HG02571 (cell line): ENCODE measurements at regions not wholly inside any gene's neighbourhood (a gene's known extent, or its start where the extent isn't known, plus 50 kb on each side); places are given as distances from the start of the nearest gene placed in this dataset.
"Not testable (repeated sequence)": the region's sequence is repeated elsewhere in the genome, so short reads cannot be mapped to it uniquely, and the experiment has no call there.

ENCODE experiments used
- ATAC-seq: cut with Tn5 transposase; IDR thresholded peaks from one replicate; pipeline ENCODE4 v1.9.1; 2021; ENCODE audit warnings: mild to moderate bottlenecking, moderate library complexity; ENCODE audit not compliant: unreplicated experiment

DNA sequence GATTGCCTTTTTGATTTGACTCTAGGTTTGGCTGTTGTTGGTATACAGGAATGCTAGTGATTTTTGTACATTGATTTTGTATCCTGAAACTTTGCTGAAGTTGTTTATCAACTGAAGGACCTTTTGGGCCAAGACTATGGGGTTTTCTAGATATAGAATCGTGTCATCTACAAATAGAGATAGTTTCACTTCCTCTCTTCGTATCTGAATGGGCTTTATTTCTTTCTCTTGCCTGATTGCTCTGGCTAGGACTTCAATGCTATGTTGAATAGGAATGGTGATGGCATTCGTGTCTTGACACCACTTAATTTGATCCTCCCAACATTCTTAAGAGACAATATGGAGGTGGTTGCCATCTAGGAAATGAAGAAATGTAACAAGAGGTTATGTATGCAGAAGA, 388.1 kb upstream of the API5 start:
- no peak for ATAC-seq

DNA sequence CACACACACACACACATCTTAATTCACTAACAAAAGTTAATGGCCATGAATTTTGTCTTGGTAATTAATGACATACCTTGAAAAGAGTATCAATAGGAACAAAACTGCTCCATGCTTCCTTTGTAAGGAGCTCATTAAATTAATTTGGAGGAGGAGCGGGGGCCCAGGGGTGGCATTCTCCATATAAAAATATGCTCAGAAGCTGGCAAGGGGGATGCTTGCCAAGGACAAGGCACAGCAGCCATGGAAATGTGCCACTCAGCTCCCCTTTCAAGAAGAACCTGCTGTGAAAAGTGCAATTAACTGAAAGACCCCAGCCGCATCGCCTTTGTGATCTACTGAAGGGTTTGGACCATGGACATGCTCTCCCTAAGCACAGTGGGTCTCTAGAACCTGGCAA, 385.9 kb upstream of the API5 start:
- no peak for ATAC-seq

DNA sequence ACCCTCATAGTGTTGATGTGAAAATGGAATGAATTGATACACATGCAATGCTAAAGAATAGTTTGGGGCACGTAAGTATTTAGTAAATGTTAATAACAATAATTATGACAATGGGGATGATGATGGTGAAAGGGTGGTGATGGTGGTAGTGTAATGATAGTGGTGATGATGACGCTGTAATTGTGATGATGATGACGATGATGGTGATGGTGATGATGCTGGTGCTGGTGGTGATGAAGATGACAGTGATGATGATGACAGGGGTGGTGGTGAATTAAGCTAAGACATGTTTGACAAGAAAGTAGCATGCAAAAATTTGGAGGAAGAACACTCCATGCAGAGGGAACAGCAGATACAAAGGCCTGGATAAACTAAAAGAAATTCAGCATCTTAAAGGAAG, 364.4 kb upstream of the API5 start:
- ATAC-seq = no peak

DNA sequence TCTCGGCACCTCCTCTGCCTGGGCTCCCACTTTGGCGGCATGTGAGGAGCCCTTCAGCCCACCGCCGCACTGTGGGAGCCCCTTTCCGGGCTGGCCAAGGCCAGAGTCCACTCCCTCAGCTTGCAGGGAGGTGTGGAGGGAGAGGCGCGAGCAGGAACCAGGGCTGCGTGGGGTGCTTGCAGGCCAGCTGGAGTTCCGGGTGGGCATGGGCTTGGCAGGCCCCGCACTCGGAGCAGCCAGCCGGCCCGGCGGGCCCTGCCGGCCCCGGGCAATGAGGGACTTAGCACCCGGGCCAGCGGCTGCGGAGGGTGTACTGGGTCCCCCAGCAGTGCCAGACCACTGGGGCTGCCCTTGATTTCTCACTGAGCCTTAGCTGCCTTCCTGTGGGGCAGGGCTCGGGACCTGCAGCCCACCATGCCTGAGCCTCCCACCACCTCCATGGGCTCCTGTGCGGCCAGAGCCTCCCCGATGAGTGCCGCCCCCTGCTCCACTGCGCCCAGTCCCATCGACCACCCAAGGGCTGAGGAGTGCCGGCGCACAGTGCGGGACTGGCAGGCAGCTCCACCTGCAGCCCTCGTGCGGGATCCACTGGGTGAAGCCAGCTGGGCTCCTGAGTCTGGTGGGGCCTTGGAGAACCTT, 361.9 kb upstream of the API5 start:
- not testable (repeated sequence) for ATAC-seq

DNA sequence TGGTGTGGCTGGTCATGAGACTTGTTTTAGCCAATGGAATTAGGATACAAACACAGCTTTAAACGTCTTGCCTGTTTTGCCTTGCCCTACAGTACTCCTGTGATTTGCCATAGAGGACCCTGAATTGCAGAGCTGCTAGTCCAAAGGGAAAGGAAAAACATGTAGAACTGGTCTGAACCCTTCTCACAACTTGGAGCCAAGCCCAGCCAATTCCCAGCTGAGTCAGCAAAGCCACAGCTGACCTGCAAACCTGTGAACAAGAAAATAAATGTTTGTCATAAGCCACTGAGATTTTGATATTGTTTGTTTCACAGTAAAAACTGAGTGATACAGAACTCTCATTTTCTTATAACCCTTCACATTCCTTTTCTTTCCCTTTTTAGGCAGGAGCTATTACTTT, 360.5 kb upstream of the API5 start:
- no peak for ATAC-seq

DNA sequence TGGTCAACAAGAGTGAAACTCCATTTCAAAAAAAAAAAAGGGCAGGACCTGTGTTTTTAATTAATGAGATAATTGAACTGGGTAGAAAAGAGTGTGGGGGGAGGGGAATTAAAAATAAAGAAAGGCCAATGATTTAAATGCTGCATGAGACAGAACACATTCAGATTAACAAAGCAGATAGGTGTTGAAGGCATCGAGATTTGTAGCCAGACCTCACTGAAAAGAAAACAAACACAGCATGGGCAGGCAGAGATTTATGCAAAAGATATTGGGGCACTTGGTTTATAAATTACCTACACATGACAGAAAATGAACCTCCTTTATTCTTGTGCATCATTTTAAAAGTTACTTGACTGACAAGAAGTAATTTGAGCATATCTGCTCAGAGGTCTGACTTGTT, 354.0 kb upstream of the API5 start:
- ATAC-seq = no peak

DNA sequence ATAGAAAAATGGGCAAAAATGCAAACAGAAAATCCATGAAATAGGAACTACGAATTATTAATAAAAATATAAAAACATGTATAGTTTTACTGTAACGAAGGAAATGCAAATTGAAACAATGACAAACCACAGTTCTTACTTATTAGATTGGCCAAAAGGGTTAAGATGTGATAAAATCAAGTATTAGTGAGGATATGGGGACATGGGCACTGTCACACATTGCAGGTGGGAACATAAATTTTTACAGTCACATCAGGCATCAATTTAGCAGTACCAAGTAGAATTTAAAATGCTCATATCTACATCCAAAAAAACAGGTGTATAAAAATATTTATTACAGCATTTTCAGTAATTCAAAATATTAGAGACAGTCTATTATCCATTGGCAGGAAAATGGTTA, 353.2 kb upstream of the API5 start:
- no peak for ATAC-seq

DNA sequence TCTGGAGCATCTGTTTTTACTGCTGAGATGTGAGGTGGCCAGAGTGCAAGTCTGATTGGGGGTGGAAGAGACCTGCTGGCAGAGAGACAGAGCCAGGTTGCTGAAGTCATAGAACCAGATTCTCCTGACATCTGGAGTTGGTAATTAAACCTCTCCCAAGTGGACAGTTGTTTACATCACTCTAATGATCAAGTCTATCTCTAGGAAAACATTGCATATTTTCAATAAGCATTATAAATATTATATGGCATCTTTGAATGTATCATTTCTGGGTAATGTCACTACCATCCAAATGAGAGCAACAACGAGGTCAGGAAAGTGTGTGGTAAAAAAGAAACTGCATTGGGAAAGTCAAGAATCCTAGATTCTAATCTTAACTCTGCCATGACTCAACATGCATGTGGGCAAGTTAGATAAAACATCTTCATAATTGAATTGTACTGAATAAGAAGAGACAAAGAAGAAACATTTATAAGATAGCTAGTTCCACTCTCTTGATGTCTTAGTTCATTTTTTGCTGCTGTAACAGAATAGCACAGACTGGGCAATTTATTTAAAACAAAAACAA, 351.2 kb upstream of the API5 start:
- ATAC-seq = no peak

DNA sequence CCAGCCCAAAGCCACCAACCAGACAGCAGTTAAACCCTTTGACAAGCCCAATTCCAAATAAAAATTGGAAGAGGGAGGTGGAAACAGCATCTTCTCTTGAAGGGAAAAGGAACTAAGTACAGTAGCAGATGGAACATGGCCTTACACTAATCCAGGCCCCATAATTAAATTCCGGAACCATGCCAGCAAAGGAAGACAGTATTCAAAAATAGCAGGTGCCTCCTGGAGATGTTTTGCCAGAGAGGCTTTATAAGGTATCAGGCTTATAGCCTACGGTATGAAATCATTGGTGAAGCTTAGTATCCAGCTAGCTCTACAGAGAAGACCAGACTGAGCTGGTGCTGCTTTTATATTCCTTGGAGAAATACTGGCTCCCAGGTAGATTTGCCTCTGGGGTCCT, 344.1 kb upstream of the API5 start:
- ATAC-seq = no peak

DNA sequence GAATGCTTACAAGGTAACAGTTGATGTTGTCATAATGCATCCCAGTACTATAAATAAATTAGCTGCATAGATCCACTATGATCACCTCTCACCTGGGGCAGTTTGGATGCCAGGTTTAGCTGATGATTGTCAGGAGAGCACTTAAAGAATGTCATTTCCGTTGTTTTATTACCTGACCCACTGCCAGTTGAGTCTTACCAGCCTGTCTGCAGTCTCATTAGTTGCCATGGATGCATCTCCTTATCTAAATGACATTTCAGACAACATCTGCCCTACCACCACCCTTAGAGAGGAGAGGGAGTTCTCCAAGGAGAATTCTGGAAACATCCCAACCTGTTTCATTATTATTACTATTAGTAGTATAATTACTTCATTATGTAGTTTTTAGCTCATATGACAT, 339.1 kb upstream of the API5 start:
- no peak for ATAC-seq

DNA sequence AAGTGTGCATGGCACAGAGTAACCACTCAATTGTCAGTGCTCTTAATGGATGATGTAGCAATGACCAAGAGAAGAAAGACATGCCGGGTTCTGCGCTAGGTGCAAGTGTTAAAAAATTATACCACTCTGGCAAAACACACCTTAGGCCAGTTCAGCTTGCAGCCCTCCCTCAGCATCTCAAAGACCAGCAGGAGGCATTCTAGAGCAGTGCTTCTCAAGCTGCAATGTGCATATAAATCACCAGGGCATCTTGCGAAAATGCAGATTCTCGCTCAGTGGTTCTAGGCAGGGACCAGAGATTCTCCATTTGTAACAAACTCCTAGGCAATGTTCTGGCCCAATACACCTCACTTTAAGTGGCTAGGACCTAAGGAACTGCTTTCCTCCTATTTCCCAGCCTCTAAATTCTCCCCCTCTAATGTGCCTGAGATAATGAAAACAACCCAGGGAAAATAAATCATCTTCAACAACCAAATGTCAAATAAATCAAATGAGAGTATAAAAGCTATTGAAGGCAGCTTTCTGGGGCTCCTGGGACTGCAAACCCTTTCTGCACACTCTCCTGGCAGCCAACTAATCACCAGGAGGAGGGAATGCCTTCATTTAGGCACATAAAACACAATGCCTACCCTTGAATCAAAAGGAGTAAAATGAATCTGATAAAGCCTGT, 337.2 kb upstream of the API5 start:
- no peak for ATAC-seq

DNA sequence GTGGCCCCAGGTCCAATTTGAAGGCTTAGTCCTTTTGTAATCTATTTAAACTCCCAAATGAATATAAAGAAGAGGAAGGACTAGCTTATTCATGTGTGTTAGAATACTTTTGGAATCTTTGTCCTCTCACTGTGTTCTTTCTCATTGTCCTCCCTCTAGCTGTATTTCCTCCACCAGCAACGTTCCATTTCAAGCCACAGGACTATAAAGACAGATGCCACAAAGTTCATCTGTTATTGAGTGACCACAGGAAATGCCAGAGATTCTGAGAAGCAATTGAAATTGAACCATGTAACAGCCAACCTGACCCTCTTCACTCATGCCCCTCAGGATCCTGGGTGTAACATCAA, 336.6 kb upstream of the API5 start:
- ATAC-seq = no peak

DNA sequence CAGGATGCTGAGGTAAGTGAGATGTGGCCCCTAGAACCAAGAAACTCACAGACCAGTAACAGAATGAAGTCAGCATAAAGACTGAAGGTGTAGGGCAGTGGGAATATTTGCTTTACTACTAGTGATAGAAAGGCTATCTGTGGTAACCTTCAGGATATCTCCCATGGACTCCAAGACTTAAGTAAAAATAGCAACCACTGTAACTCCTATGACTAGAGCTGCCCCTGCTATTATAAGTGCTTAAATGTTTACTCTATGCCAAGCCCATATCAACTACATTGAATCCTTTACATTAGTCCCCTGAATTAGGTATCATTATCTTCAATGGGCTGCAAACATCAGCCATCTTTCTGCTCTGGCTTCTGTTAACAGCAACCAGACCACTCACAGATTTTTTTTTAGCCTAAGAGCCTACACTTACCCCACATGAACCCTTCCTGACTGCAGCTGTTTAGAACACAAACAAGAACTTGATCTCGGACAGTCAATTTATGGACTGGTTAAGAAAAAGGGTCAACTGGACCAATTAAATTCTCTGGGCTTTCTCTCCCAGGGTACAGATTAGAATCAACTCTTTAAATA, 335.1 kb upstream of the API5 start:
- ATAC-seq = no peak

DNA sequence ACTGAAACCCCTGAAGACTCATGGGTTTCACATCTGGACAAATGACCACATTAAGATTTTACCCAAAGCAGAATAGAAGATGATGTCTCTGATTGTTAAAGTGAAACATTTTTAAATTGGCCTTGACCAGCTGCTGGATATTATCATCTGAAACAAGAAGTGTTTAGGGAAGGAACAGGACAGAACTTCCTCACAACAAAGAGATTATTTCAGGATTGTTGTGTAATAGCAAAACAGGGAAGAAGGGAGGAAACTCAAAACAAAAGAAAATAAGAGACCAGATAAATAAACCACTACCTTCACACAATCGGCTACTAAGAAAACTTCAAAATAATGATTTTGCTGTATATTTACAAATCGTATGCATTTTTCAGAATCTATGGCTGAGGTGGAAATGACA, 319.2 kb upstream of the API5 start:
- ATAC-seq = no peak

DNA sequence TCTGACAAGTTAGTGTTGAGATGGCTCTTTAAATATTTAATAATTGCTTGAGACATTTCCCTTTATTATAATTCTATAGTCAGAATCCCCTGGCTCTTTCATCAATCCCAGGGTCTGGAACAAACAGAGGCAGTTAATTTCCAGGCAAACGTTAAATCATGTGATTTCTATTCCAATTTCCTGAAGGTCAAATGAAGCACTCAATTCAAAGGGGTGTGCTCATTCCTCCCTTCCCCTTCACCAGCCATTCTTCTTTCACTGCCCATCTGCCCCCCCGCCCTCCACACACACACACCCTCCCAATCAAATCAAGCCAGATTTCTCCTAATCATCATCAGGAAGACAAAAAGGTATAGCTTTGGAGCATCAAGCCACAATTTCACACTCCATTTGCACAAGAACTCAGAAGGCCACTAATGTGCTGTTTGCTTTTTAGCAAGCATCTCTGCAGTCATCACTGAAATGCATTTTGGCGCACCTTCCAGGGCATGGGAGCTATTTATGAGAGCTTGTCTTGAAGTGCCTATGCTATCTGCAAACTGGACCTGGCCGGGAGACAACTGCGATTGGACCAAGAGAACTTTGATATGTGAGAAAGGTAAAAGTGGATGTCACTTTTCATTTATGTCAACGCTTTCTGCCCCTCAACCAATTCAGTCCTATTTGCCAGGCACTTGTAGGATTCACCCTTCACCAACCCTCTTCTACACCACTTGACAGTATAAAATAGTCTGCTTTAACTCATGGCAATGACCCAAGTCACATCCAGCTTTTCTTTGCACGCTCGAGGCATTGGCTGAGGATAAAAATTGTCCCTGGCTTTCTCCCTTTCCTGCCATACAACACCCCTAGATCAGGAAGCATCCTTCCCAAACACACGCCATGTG, 315.1 kb upstream of the API5 start:
- ATAC-seq = no peak

DNA sequence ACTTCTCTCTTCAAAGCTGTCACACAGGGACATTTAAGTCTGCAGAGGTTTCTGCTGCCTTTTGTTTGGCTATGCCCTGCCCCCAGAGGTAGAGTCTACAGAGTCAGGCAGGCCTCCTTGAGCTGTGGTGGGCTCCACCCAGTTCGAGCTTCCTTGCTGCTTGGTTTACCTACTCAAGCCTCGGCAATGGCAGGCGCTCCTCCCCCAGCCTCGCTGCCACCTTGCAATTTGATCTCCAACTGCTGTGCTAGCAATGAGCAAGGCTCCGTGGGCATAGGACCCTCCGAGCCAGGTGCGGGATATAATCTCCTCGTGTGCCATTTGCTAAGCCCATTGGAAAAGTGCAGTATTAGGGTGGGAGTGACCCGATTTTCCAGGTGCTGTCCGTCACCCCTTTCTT, 306.9 kb upstream of the API5 start:
- not testable (repeated sequence) for ATAC-seq

DNA sequence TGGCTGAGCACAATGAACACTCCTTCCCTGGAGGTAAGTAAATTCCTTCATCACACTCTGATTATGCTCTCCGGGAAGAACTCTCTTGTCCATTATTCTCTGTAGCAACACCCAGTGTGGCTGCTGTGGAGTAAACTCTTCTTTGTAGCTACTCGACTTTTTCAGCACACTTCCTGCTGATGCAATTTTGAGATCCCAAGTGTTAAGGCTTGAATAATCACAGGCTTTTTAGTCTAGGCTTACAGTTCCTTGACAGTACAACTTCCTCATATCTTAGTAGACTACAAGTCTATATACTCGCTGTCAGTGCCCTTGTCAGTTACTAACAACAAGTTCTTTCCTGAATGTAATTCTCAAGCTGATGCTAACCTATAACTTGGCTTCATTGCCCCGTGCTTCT, 301.8 kb upstream of the API5 start:
- no peak for ATAC-seq

DNA sequence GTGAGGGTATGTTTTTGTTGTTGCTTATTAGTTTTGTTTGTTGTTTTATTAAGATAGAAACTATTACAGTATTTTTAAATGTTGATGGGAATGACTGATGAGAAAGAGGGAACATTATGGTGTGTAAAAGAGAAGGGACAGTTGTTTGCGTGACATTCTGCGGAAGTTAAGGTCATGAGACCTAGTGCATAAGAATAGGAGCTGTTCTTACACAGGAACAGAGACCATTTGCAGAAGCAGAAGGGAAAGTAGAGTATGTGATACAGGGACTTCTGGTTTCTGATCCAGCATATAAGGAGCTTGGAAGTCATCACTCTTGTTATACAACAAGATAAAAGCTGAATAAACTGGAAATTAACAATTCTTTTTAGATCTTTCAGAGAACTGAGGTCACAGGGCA, 299.2 kb upstream of the API5 start:
- ATAC-seq = no peak

DNA sequence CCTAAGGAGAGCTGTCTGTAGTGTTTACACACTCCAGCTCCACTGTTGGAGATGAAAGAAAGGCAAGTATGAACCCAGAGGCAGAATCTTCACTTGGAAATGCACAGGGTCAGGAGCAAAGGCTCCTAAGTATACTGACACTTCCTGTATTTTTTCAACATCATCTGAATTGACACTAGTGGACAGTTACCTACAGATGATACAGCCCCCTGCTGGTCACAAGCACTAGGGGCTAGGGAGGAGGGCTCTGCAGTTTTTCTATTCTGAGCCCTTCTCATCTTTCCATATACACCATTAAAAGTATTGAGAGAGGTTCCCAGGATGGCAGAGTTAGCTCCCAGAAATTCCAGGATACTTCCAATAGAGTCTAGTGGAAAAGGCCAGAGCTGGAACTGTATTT, 290.3 kb upstream of the API5 start:
- no peak for ATAC-seq

DNA sequence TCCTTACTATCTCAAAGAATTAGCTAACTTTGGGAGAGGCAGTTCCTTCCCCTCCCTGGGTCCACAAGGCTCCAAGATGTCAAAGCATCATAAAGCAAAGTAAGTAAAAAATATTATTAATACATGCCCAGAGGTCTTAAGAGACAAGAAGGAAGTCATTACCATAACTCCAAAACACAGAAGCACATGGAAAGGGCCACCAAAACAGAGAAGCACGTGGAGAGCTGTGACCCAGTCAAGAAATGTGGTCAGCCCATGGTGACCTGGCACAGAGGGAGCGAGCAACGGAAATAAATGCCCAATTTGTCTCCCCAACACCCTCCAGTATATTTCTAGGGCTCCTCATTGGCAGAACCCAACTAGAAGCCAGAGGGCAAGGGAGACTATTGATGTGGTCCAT, 277.5 kb upstream of the API5 start:
- no peak for ATAC-seq

DNA sequence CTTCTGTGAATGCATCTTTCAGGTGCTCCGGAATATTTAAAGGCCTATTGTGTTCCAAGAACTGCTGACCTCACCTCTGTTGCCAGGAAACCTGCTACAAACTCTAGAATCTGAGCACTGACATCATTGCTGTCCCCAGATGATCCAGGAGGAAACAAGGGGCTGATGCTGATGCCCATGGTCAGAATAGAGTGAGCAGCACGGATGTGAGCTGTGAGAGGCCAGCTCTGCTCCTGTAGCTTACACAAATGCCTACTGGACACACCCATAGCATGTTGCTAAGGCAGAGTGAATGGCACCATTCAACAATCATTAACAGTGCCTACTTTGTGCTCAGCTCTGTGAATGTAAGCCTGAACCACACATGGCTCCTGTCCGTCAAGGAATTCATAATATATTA, 276.7 kb upstream of the API5 start:
- no peak for ATAC-seq
